HEK293 (cell line): ENCODE measurements at regions not wholly inside any gene's neighbourhood (a gene's known extent, or its start where the extent isn't known, plus 50 kb on each side); places are given as distances from the start of the nearest gene placed in this dataset.
"Not testable (repeated sequence)": the region's sequence is repeated elsewhere in the genome, so short reads cannot be mapped to it uniquely, and the experiment has no call there.

Experiments
- ZBTB1 ChIP-seq: fragments of 450-650 bp; formaldehyde crosslinking; IDR thresholded peaks from 2 replicates; pipeline ENCODE4 v1.5.1; 2016; ENCODE audit warnings: missing biosample characterization, missing genetic modification characterization
- ZFHX2 ChIP-seq: fragments of 450-650 bp; formaldehyde crosslinking; conservative IDR thresholded peaks from 2 replicates; pipeline ENCODE4 v1.5.1; 2016; ENCODE audit warnings: missing biosample characterization, missing genetic modification characterization
- ZNF121 ChIP-seq: fragments of 450-650 bp; formaldehyde crosslinking; IDR thresholded peaks from 2 replicates; pipeline ENCODE4 v1.5.1; 2016; ENCODE audit warnings: missing biosample characterization, missing genetic modification characterization
- ZNF239 ChIP-seq: fragments of 450-650 bp; formaldehyde crosslinking; IDR thresholded peaks from 2 replicates; pipeline ENCODE4 v1.5.1; 2016; ENCODE audit warnings: missing biosample characterization, missing genetic modification characterization
- ZNF501 ChIP-seq: fragments of 450-650 bp; formaldehyde crosslinking; IDR thresholded peaks from 2 replicates; pipeline ENCODE4 v1.5.1; 2016; ENCODE audit warnings: missing biosample characterization, missing genetic modification characterization
- ZNF792 ChIP-seq: fragments of 450-650 bp; formaldehyde crosslinking; IDR thresholded peaks from 2 replicates; pipeline ENCODE4 v1.5.1; 2016; ENCODE audit warnings: missing biosample characterization, missing genetic modification characterization

GRCh38 chr9:41272879-41273548 is 83.9 kb upstream of the ZNG1F start:
- TF ChIP-seq ZBTB1, ZNF501, ZFHX2, ZNF792, ZNF121, ZNF239 (tag by site-specific recombination): not testable (repeated sequence)
